A549 (cell line): ENCODE measurements at regions not wholly inside any gene's neighbourhood (a gene's known extent, or its start where the extent isn't known, plus 50 kb on each side); places are given as distances from the start of the nearest gene placed in this dataset.

Experiments
- ATAC-seq, 2 experiments: fragments of 200-7000 bp in 1 of 2; fragments of >200 bp in 1 of 2; cut with Nextera tagmentation in 1 of 2; cut with Tn5 transposase in 1 of 2; 3 replicates each; pipeline versions ENCODE4 v1.8.0 to v1.9.1; 2018 to 2020; ENCODE audit warnings: mild to moderate bottlenecking in 1 of 2, moderate library complexity in 1 of 2
- CTCF ChIA-PET: fragments of 300-600 bp; sonication (Branson Sonifier 250); formaldehyde crosslinking; extraction: SDS; loops from one replicate; lab custom pipeline; 2021; ENCODE audit warnings: antibody characterized with exemption, inconsistent platforms; lab: Yijun Ruan, JAX
- POLR2A ChIA-PET: fragments of 350-600 bp; formaldehyde crosslinking; extraction: SDS; loops from one replicate; lab custom pipeline; 2021; ENCODE audit warnings: antibody characterized with exemption, inconsistent platforms; lab: Yijun Ruan, JAX
- DNase-seq, 2 experiments: peaks; one replicate each; pipeline versions ENCODE4 v3.0.0 to v3.0.0-alpha.2; 2011 to 2016; ENCODE audit warnings: low read depth in 1 of 2, low spot score in 1 of 2
- FAIRE-seq: peaks from 2 replicates; lab custom pipeline; 2011; peaks lifted over from hg19 to GRCh38; lab: Jason Lieb, UNC
- H3K27ac ChIP-seq, 2 experiments: fragments of >200 bp; sonication (Bioruptor Twin); formaldehyde crosslinking; 3 replicates each; pipeline ENCODE4 v1.5.1; 2016 to 2017
- H3K4me1 ChIP-seq: fragments of >200 bp; sonication (Bioruptor Twin); formaldehyde crosslinking; 3 replicates; pipeline ENCODE4 v1.6.1; 2016
- H3K4me2 ChIP-seq: fragments of >200 bp; sonication (Bioruptor Twin); formaldehyde crosslinking; 3 replicates; pipeline ENCODE4 v1.6.1; 2016
- H3K4me3 ChIP-seq: fragments of >200 bp; sonication (Bioruptor Twin); formaldehyde crosslinking; 3 replicates; pipeline ENCODE4 v1.5.1; 2016
- H3K9me3 ChIP-seq: fragments of >200 bp; sonication (Bioruptor Twin); formaldehyde crosslinking; 3 replicates; pipeline ENCODE4 v1.6.1; 2016
- BCL3 ChIP-seq: fragments of >200 bp; sonication (Bioruptor Twin); formaldehyde crosslinking; IDR thresholded peaks from 3 replicates; pipeline ENCODE4 v1.6.1; 2016
- CEBPB ChIP-seq, 2 experiments: fragments of >200 bp in 1 of 2; sonication (Bioruptor Twin) in 1 of 2; formaldehyde crosslinking in 1 of 2; IDR thresholded peaks; 2 replicates each; pipeline ENCODE4 v1.6.1; 2012 to 2016
- CHD2 ChIP-seq: fragments of 150-350 bp; IDR thresholded peaks from 2 replicates; pipeline ENCODE4 v1.6.1; 2014; ENCODE audit warnings: low read length; ENCODE audit not compliant: partially characterized antibody
- CHD4 ChIP-seq: fragments of 200-600 bp; sonication (generic); IDR thresholded peaks from 2 replicates; pipeline ENCODE4 v1.6.1; 2016; ENCODE audit warnings: antibody characterized with exemption, mild to moderate bottlenecking, borderline replicate concordance
- CTCF ChIP-seq: fragments of >200 bp; sonication (Bioruptor Twin); formaldehyde crosslinking; IDR thresholded peaks from 3 replicates; pipeline ENCODE4 v1.5.1; 2016
- EHF ChIP-seq: fragments of 250-450 bp; sonication (Bioruptor Pico); IDR thresholded peaks from 2 replicates; pipeline ENCODE4 v1.5.0; 2020; ENCODE audit warnings: mild to moderate bottlenecking
- EHMT2 ChIP-seq: fragments of 200-600 bp; sonication (generic); IDR thresholded peaks from 2 replicates; pipeline ENCODE4 v1.6.1; 2016; ENCODE audit warnings: antibody characterized with exemption, low read depth, mild to moderate bottlenecking, moderate library complexity
- HDAC2 ChIP-seq: fragments of 200-600 bp; sonication (generic); IDR thresholded peaks from 2 replicates; pipeline ENCODE4 v1.6.1; 2016
- HEYL ChIP-seq: fragments of 250-450 bp; sonication (Bioruptor Pico); IDR thresholded peaks from 2 replicates; pipeline ENCODE4 v1.8.0; 2021; ENCODE audit warnings: mild to moderate bottlenecking, moderate library complexity
- HMGXB4 ChIP-seq: fragments of 250-450 bp; sonication (Bioruptor Pico); IDR thresholded peaks from 2 replicates; pipeline ENCODE4 v1.5.0; 2021; ENCODE audit warnings: mild to moderate bottlenecking, moderate library complexity, borderline replicate concordance
- KDM5A ChIP-seq: fragments of 200-600 bp; sonication (generic); IDR thresholded peaks from 2 replicates; pipeline ENCODE4 v1.6.1; 2016; ENCODE audit warnings: antibody characterized with exemption, mild to moderate bottlenecking
- MAFK ChIP-seq: fragments of 450-650 bp; IDR thresholded peaks from 2 replicates; pipeline ENCODE4 v1.6.1; 2014; ENCODE audit not compliant: partially characterized antibody
- MAZ ChIP-seq: fragments of 150-350 bp; IDR thresholded peaks from 2 replicates; pipeline ENCODE4 v1.6.1; 2014; ENCODE audit warnings: antibody characterized with exemption, low read depth, low read length, borderline replicate concordance
- NFE2L2 ChIP-seq: fragments of 150-350 bp; conservative IDR thresholded peaks from 2 replicates; pipeline ENCODE4 v1.6.1; 2014; ENCODE audit warnings: low read length
- NPAS2 ChIP-seq: fragments of 250-450 bp; sonication (Bioruptor Pico); IDR thresholded peaks from 2 replicates; pipeline ENCODE4 v1.8.0; 2022; ENCODE audit warnings: mild to moderate bottlenecking, moderate library complexity, borderline replicate concordance
- PBX3 ChIP-seq: IDR thresholded peaks from 2 replicates; pipeline ENCODE4 v1.6.1; 2012
- POLR2A ChIP-seq: IDR thresholded peaks from 2 replicates; pipeline ENCODE4 v1.6.1; 2012; ENCODE audit warnings: mild to moderate bottlenecking, low read length
- RAD21 ChIP-seq, 2 experiments: fragments of >200 bp in 1 of 2; sonication (Bioruptor Twin) in 1 of 2; formaldehyde crosslinking in 1 of 2; IDR thresholded peaks in 1 of 2; conservative IDR thresholded peaks in 1 of 2; 2 replicates in 1 of 2; 3 replicates in 1 of 2; pipeline ENCODE4 v1.6.1; 2012 to 2018; ENCODE audit warnings: inconsistent platforms in 1 of 2
- SMC3 ChIP-seq: fragments of >200 bp; sonication (Bioruptor Twin); formaldehyde crosslinking; IDR thresholded peaks from 3 replicates; pipeline ENCODE4 v1.6.1; 2018; ENCODE audit warnings: inconsistent platforms
- SREBF2 ChIP-seq: fragments of 450-650 bp; IDR thresholded peaks from 2 replicates; pipeline ENCODE4 v1.6.1; 2014; ENCODE audit warnings: mild to moderate bottlenecking, moderate library complexity
- USF2 ChIP-seq: fragments of 450-650 bp; IDR thresholded peaks from 2 replicates; pipeline ENCODE4 v1.6.1; 2014; ENCODE audit warnings: antibody characterized with exemption
- ZC3H11A ChIP-seq: fragments of 450-650 bp; IDR thresholded peaks from 2 replicates; pipeline ENCODE4 v1.6.1; 2014; ENCODE audit warnings: antibody characterized with exemption, mild to moderate bottlenecking
- ZFP36 ChIP-seq: fragments of 450-650 bp; IDR thresholded peaks from 2 replicates; pipeline ENCODE4 v1.6.1; 2014; ENCODE audit warnings: borderline replicate concordance; ENCODE audit not compliant: partially characterized antibody
- WGBS: methylation state at CpG from one replicate; pipeline ENCODE4 v1.1.6; 2017; ENCODE audit errors: missing lambda C conversion rate; 5-methylcytosine and 5-hydroxymethylcytosine counted together

- no peak overlapping the region for H3K4me2 ChIP-seq
- no peak overlapping the region for H3K4me3 ChIP-seq
- H3K9me3 ChIP-seq, result no peaks in the 10 kb centered on the region
- WGBS, result 38% methylated on average over 8 of the region's 8 CpGs
- TF ChIP-seq CHD4, result no peak
- no peaks in the 10 kb centered on the region for H3K4me1 ChIP-seq
- ATAC-seq, result no peak
- H3K27ac ChIP-seq, result no peak overlapping the region
- CTCF ChIA-PET, result interaction anchor here (0.8 to 2.3 kb wide), 4 partner anchors 9 to 40 kb away, joined by 3 to 7 read pairs (median 3); no protein-coding TSS in a partner anchor
- no peak for FAIRE-seq
- POLR2A ChIA-PET, result no interaction called here
- DNase-seq, result no peak
These were observed 581.6 kb upstream of the PSMD7 start for GRCh38 chr16:73714976-73715375.

- FAIRE-seq, result no peak
- POLR2A ChIA-PET, result no interaction called here
- peak in 1 of 2 experiments; percentile 68; a peak in 2 of 6 replicates for ATAC-seq
These were observed 582.7 kb upstream of the PSMD7 start for GRCh38 chr16:73713778-73714495.

GRCh38 chr16:73713251-73713650 is 583.4 kb upstream of the PSMD7 start:
- WGBS, result 30% methylated on average over 8 of the region's 8 CpGs
- no peak for TF ChIP-seq NFE2L2
- TF ChIP-seq ZC3H11A, result no peak
- no peak for TF ChIP-seq ZFP36
- no peak for TF ChIP-seq BCL3
- TF ChIP-seq HEYL (CRISPR knock-in tag), result no peak
- no peak for TF ChIP-seq CEBPB (IDR thresholded peaks at IDR 0.05)
- TF ChIP-seq MAZ, result no peak
- no peak for TF ChIP-seq EHF (CRISPR knock-in tag)
- TF ChIP-seq PBX3, result no peak
- no peak for TF ChIP-seq HMGXB4 (CRISPR knock-in tag)
- no peak for TF ChIP-seq CHD4
- no peak for TF ChIP-seq SREBF2
- no peak for TF ChIP-seq MAFK
- no peak for TF ChIP-seq EHMT2
- TF ChIP-seq NPAS2 (CRISPR knock-in tag), result no peak
- TF ChIP-seq POLR2A, result no peak
- TF ChIP-seq CHD2, result no peak
- TF ChIP-seq HDAC2, result no peak
- no peak for TF ChIP-seq KDM5A

More at GRCh38 chr16:73713778-73714495, 582.7 kb upstream of the PSMD7 start:
- peak; percentile 9 to 29 for DNase-seq
- Histone ChIP-seq H3K4me1 (no peaks in the 10 kb centered on the region), H3K9me3 (no peaks in the 10 kb centered on the region), H3K27ac (no peak overlapping the region), H3K4me3 (no peak overlapping the region), H3K4me2 (no peak overlapping the region)
- 58% methylated on average over 12 of the region's 12 CpGs for WGBS
- CTCF ChIA-PET, result interaction anchor here (0.8 to 2.3 kb wide), 5 partner anchors 8 to 564 kb away, joined by 3 to 7 read pairs (median 3); no protein-coding TSS in a partner anchor
- TF ChIP-seq CTCF (peak; percentile 39), RAD21 (conservative IDR thresholded peaks at IDR 0.05 in 1 of 2, IDR thresholded peaks at IDR 0.05 in 1 of 2) (peak in 1 of 2 experiments; percentile 37; a peak in 3 of 5 replicates), MAZ (no peak), SMC3 (peak; percentile 34; the same call in 2 of the 3 replicates), USF2 (no peak)

More at GRCh38 chr16:73713251-73713650, 583.4 kb upstream of the PSMD7 start:
- no peaks in the 10 kb centered on the region for H3K9me3 ChIP-seq
- H3K4me1 ChIP-seq, result no peaks in the 10 kb centered on the region
- POLR2A ChIA-PET, result no interaction called here
- DNase-seq (no peak), ATAC-seq (no peak), FAIRE-seq (no peak)
- CTCF ChIA-PET, result interaction anchor here (1.6 to 2.3 kb wide), 2 partner anchors 13 to 565 kb away, joined by 4 to 7 read pairs; no protein-coding TSS in a partner anchor
- no peak overlapping the region for H3K4me2 ChIP-seq
- H3K27ac ChIP-seq, result no peak overlapping the region
- H3K4me3 ChIP-seq, result no peak overlapping the region
